ENCODE measurements at regions not wholly inside any gene's neighbourhood (a gene's known extent, or its start where the extent isn't known, plus 50 kb on each side); places are given as distances from the start of the nearest gene placed in this dataset.

- TF ChIP-seq EZH2phosphoT487 (IDR thresholded peaks at IDR 0.05; ENCODE audit: insufficient read depth, low read depth) (no peak), EZH2 (IDR thresholded peaks at IDR 0.05; ENCODE audit: insufficient read depth, poor library complexity, severe bottlenecking) (no peak)
Measured at GRCh38 chr4:138864961-138865720, 150.4 kb upstream of the NOCT start.

All from GM23248 (cell line).